ENCODE measurements at regions not wholly inside any gene's neighbourhood (a gene's known extent, or its start where the extent isn't known, plus 50 kb on each side); places are given as distances from the start of the nearest gene placed in this dataset.

DNA sequence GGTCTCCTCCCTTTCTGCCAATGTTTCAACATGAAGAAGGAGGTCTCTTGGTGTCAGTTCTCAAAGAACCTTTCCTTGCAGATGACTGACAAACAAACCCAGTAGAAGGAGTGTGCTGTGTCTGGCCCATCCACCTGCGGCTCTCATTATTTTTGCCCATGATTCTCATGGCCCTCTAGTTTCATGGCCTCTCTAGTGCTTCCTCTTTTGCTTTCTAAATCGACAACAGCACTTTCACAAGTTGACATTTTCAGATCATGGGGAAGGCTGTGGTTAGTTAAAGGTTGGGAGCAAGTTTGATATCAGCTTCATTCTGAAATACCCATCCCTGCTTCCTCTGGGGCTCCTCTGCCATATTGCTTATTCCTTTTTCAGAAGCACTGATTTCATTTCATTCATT is 805.2 kb downstream of the SLC4A3 start:
- TF ChIP-seq, protein P1, sequence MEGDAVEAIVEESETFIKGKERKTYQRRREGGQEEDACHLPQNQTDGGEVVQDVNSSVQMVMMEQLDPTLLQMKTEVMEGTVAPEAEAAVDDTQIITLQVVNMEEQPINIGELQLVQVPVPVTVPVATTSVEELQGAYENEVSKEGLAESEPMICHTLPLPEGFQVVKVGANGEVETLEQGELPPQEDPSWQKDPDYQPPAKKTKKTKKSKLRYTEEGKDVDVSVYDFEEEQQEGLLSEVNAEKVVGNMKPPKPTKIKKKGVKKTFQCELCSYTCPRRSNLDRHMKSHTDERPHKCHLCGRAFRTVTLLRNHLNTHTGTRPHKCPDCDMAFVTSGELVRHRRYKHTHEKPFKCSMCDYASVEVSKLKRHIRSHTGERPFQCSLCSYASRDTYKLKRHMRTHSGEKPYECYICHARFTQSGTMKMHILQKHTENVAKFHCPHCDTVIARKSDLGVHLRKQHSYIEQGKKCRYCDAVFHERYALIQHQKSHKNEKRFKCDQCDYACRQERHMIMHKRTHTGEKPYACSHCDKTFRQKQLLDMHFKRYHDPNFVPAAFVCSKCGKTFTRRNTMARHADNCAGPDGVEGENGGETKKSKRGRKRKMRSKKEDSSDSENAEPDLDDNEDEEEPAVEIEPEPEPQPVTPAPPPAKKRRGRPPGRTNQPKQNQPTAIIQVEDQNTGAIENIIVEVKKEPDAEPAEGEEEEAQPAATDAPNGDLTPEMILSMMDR (conservative IDR thresholded peaks at IDR 0.05; ENCODE audit: low read depth, low read length), result no peak
- TF ChIP-seq EZH2 (IDR thresholded peaks at IDR 0.05; ENCODE audit: low read length, unreplicated experiment) (no peak), EZH2phosphoT487 (IDR thresholded peaks at IDR 0.05; ENCODE audit: borderline replicate concordance, low read length) (no peak)
